HFFc6 (cell line): ENCODE measurements at regions not wholly inside any gene's neighbourhood (a gene's known extent, or its start where the extent isn't known, plus 50 kb on each side); places are given as distances from the start of the nearest gene placed in this dataset.
"Not testable (repeated sequence)": the region's sequence is repeated elsewhere in the genome, so short reads cannot be mapped to it uniquely, and the experiment has no call there.

ENCODE experiments used
- DNase-seq: peaks from one replicate; pipeline ENCODE4 v3.0.0-alpha.2; 2018
- H3K27ac Mint-ChIP-seq: 2 replicates; pipeline ENCODE4 v1.8.0; 2020; ENCODE audit warnings: mild to moderate bottlenecking, mixed read lengths
- H3K27me3 Mint-ChIP-seq: 2 replicates; pipeline ENCODE4 v1.8.0; 2021; ENCODE audit warnings: mild to moderate bottlenecking, moderate library complexity, mixed read lengths; ENCODE audit not compliant: insufficient read depth
- H3K36me3 Mint-ChIP-seq: 2 replicates; pipeline ENCODE4 v1.8.0; 2021; ENCODE audit warnings: low read depth, mixed read lengths
- H3K4me1 Mint-ChIP-seq: 2 replicates; pipeline ENCODE4 v1.8.0; 2020; ENCODE audit warnings: low read depth, mixed read lengths
- H3K4me3 Mint-ChIP-seq: 2 replicates; pipeline ENCODE4 v1.8.0; 2020; ENCODE audit warnings: mild to moderate bottlenecking, moderate library complexity, mixed read lengths
- H3K9me3 Mint-ChIP-seq: 2 replicates; pipeline ENCODE4 v1.8.0; 2020; ENCODE audit warnings: mild to moderate bottlenecking, mixed read lengths
- CTCF ChIP-seq: fragments of 200-600 bp; sonication (generic); IDR thresholded peaks from 2 replicates; pipeline ENCODE4 v1.5.0; 2021; ENCODE audit warnings: antibody characterized with exemption, mild to moderate bottlenecking

GRCh38 chr10:61257956-61258496 is 195.2 kb downstream of the TMEM26 start:
- Mint-ChIP-seq H3K4me1 (peaks cover 13% of the 10 kb centered on the region), H3K27ac (no peak overlapping the region), H3K36me3 (no peaks in the 10 kb centered on the region), H3K27me3 (no peaks in the 10 kb centered on the region; the same call in none of the 2 replicates), H3K9me3 (no peaks in the 10 kb centered on the region), H3K4me3 (no peak overlapping the region)
- no peak for TF ChIP-seq CTCF
- DNase-seq: no peak

GRCh38 chr10:61257136-61257535 is 196.0 kb downstream of the TMEM26 start:
- no peak for DNase-seq
- Mint-ChIP-seq H3K9me3 (no peaks in the 10 kb centered on the region), H3K4me3 (no peak overlapping the region), H3K27ac (no peak overlapping the region), H3K4me1 (peaks cover 4% of the 10 kb centered on the region), H3K27me3 (no peaks in the 10 kb centered on the region; the same call in none of the 2 replicates), H3K36me3 (no peaks in the 10 kb centered on the region)
- TF ChIP-seq CTCF: no peak

GRCh38 chr10:61252326-61252725 is 200.9 kb downstream of the TMEM26 start:
- not testable (repeated sequence) for H3K36me3 Mint-ChIP-seq, DNase-seq, H3K27me3 Mint-ChIP-seq, H3K4me1 Mint-ChIP-seq, H3K9me3 Mint-ChIP-seq, H3K27ac Mint-ChIP-seq, H3K4me3 Mint-ChIP-seq

- H3K9me3 Mint-ChIP-seq: no peaks in the 10 kb centered on the region
- no peak for DNase-seq
- H3K36me3 Mint-ChIP-seq: no peaks in the 10 kb centered on the region
- no peak overlapping the region for H3K4me3 Mint-ChIP-seq
- H3K4me1 Mint-ChIP-seq: no peaks in the 10 kb centered on the region
- no peak for TF ChIP-seq CTCF
- no peaks in the 10 kb centered on the region; the same call in 1 of the 2 replicates for H3K27me3 Mint-ChIP-seq
- no peak overlapping the region for H3K27ac Mint-ChIP-seq
Observed at GRCh38 chr10:61251089-61251488, 202.1 kb downstream of the TMEM26 start.

- TF ChIP-seq CTCF: no peak
- Mint-ChIP-seq H3K4me3 (no peak overlapping the region), H3K4me1 (no peaks in the 10 kb centered on the region), H3K27me3 (no peaks in the 10 kb centered on the region; the same call in 1 of the 2 replicates), H3K36me3 (no peaks in the 10 kb centered on the region), H3K27ac (no peak overlapping the region), H3K9me3 (no peaks in the 10 kb centered on the region)
- DNase-seq: no peak
Observed at GRCh38 chr10:61250131-61250530, 203.1 kb downstream of the TMEM26 start.

GRCh38 chr10:61248013-61248412 is 205.2 kb downstream of the TMEM26 start:
- H3K9me3 Mint-ChIP-seq: no peaks in the 10 kb centered on the region
- no peaks in the 10 kb centered on the region; the same call in 1 of the 2 replicates for H3K27me3 Mint-ChIP-seq
- no peaks in the 10 kb centered on the region for H3K4me1 Mint-ChIP-seq
- TF ChIP-seq CTCF: no peak
- no peak overlapping the region for H3K4me3 Mint-ChIP-seq
- DNase-seq: no peak
- H3K27ac Mint-ChIP-seq: no peak overlapping the region
- no peaks in the 10 kb centered on the region for H3K36me3 Mint-ChIP-seq
